ENCODE measurements at regions not wholly inside any gene's neighbourhood (a gene's known extent, or its start where the extent isn't known, plus 50 kb on each side); places are given as distances from the start of the nearest gene placed in this dataset.
"Not testable (repeated sequence)": the region's sequence is repeated elsewhere in the genome, so short reads cannot be mapped to it uniquely, and the experiment has no call there.

DNA sequence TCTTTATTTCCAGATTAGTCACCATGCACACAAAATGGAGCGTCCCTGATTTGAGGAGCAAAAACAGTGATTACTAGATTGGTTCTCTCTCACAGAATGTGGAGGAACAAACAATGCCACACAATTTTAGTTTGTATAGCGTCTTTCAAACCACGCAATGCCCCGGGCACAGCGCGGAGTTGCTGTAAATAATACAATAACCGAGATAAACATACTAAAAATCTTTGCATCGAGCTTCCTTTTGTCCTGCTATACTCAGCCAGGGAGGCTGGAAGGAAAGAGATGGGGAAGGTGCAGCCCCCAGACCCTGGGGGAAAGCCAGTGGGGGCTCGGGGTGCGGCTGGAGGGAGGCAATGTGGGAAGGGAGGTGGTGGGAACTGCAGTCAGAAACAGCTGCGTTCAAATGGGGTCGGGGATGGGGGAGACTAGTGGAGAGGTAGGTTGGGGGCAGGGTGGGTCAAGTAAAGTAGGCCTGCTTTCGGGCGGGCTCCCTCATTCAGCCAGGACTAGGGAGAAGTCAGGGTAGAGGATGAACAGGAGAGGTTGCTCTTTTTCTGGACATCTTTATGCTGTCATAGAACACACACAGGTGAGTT, 366.3 kb downstream of the RPS6KC1 start:
- DNase-seq (ENCODE audit: low read depth in 2 of 2) = no peak

DNA sequence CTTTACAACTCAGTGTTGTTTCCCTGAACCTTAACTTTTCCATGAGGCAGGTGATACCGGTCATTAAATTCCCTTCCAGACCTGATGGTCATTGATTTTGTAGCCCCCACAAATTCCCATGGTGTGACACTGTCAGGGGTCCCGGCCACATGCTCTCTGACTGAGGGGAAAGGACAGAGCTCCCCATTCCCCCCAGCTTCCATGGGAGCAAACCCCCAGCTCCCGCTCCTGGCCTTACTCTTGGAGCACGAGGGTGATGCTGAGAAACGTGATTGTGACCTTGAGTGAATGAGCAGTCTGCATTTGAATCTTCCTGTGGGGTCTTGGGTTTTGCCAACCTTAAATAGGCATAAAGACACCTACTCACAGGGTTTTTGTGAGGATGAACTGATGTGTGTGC, 366.8 kb downstream of the RPS6KC1 start:
- no peak for DNase-seq (ENCODE audit: low read depth in 2 of 2)

DNA sequence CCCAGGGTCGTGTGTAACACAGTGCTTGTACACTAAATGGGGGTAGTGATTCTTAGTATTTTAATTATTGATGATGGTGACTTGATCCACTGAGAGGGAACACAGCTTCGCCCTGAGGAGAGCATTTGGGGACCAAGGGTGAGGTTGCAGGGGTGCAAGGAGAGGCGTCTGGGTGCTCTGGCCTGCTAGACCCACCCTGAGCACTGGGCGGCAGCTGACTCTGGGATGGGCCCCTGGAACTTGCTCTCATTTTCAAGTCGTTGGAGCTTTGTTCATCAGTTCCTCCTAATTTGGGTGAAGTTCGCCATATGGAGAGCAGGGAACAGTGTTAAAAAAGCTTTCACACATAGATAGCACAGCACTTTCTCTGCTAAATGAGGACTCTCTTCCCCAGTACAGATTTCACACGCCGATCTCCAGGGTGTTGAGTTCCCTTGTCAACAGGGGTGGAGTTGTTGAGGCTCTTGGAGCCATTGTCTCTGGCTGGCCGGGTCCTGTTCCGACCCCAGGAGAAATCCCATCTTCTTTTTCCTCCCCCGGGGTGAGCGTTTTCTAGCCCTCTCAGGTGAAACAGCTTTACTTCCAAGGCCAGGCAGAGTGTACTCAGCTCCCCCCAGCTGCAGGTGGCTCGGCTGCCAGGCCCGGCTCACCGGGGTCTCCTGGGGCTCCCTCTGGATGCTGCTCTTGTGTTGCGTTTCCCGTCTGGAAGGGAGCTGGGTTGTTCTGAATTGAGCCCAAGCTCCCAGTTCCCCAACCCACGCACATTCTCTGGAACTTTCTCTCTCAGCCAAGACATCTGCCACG, 367.4 kb downstream of the RPS6KC1 start:
- DNase-seq (ENCODE audit: low read depth in 2 of 2) = no peak

DNA sequence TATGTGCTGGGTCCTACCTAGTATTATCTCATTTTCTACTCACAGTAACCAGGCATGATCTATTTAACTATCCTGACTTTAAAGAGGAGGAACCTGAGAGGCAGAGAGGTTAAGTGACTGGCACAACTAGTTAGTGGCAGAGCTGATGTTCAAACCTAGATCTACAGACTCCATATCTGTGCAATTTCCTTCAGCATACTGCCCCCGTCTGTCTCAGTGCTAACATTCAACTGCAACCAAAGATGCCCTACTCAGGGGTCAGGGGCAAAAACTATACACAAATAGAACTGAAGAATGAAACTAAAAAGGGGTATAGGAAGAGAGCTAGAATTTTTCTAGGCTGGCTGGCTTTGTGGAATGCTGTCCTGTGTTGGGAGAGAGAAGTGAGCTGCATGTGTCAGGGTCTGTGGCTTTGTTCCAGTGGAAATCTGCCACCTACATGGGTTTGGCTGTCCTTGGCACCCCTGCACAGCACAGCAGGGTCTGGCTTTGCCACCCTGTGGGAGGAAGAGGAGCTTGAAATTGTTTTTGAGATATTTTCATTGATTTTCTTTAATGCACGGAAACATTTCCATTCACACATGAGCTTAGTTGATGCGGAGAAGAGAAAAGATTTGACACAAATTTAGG, 368.5 kb downstream of the RPS6KC1 start:
- no peak for DNase-seq (ENCODE audit: low read depth in 2 of 2)

DNA sequence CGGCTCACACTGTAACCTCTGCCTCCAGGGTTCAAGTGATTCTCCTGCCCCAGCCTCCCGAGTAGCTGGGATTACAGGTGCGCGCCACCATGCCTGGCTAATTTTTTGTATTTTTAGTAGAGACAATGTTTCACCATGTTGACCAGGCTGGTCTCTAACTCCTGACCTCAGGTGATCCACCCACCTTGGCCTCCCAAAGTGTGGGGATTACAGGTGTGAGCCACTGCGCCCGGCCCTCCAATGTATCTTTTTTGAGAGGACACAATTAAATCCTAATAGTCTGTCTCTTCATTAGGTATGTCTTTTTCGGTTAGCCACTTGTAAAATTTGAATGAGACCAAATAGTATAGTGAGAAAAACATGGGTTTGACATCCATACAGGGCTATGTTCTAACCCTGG, 370.1 kb downstream of the RPS6KC1 start:
- DNase-seq (ENCODE audit: low read depth in 2 of 2) = not testable (repeated sequence)

DNA sequence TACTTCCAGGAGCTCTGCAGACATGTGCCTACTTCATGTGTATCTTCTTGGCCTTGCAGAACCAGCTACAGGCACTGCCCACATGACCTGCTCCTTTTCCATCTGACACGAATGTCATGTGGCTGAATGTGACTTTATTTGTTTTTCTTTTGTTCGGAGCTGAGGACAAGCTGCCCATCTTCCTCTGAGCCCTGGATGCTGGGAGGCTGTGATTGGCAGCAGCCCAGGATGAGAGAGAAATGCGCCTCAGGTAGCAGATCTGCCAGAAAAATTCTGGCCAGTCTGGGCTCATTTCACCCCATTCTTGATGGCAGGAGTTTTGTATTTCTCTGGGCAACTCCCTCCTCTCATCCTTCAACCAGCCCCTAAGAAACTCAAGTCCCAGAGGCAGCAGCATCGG, 372.0 kb downstream of the RPS6KC1 start:
- no peak for DNase-seq (ENCODE audit: low read depth in 2 of 2)

DNA sequence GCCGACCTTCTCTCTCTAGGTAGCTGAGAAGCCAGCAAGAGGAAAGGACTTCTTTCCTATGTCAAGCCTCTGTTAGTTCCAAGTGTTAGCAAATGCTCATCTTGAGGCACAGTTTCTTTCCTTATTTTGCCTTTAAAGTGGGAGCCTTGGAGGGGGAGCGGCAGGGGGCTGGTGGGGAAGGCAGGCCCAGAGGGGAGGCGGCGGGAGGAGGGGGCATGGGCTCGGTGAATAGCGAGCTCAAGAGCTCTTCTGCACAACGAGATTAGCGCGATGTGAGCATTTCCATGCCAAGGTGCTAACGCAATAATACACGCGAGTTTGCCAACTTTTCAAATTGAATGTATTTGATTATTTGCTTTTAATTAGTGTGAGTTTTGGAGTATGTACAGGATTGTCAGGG, 372.6 kb downstream of the RPS6KC1 start:
- no peak for DNase-seq (ENCODE audit: low read depth in 2 of 2)

DNA sequence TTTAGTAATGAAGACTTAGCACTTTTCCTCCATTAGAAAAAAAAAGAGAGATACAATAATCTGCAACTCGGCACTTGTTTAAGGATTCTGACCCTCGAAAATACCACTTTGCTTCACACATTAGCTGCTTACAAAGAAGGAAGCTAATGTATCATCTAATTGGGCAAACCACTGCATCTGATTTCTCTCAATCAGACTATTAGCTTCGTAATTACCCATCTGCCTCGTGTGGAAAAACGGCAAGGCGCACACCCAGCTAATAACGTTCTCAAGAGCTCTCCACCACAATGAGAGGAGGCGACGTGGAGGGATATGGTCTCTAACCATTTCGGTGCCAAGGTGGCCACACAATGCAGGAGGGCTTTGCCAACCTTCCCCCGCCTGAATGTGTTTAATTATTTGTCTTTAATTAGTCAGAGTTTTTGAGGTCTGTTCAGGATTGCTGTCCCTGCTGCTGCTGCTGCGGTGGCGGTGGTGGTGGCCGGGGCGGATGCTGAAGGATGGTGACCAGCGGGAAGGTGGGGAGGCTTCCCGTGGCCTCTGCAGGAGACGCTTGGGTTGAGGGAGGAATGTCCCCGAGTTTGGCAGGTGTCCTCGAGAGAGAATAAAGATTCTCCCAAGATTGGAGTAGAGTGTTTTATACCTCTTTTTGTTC, 374.5 kb downstream of the RPS6KC1 start:
- no peak for DNase-seq (ENCODE audit: low read depth in 2 of 2)

DNA sequence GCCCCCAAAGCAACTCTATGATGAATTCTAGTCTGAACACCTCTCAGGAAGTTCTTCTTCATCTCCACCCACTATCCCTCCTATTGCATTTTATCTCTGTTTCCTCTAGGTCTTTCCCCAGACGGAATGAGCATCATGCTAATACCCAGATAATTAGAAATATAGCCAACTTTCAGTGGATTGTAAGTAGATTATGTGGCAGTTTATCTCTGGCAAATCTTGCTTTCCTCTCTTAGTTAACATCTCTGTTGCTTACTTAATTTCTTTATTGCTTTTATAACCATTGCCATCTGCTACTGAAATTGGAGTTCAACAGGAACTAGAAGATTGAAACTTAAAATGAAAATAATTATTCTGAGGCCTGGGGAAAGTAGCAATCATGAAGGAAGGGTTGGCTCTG, 378.6 kb downstream of the RPS6KC1 start:
- DNase-seq (ENCODE audit: low read depth in 2 of 2) = no peak

DNA sequence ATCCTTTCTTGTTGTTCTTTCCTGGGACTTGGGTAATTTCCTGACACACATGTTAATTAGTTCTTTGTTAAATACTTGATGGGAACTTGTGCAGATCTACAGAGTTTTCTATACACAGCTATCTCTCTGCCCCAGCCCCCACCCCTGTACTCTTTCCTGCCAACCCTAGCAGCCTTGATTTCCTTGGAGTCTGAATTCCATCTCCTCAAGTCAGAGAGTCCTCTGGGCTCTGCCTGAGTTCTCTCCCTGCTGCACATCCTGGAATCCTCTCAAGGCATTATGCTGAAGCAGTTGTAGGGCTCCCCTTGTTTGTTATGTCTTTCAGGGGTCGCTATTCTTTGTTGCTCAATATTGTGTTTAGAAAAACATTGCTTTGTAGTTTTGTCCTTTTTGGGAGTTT, 384.7 kb downstream of the RPS6KC1 start:
- no peak for DNase-seq (ENCODE audit: low read depth in 2 of 2)

DNA sequence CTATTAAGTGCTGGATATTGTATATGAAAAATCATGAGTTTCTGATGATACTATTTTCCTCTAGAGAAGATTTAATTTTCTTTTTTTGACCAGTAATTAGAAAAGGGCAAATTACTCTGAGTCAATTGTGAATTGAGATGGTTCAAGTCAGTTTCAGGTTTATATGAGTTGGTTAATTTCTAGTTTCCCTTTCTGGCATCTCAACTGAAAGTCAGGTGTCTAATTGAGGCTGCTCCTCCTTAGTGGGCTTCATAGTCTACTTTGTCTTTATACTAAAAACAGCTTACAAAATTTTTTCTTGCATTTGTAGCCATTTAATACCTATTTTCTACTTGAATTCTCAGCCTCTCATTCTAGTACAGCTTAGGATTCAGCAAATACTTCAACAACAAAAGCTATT, 387.3 kb downstream of the RPS6KC1 start:
- DNase-seq (ENCODE audit: low read depth in 2 of 2) = no peak

DNA sequence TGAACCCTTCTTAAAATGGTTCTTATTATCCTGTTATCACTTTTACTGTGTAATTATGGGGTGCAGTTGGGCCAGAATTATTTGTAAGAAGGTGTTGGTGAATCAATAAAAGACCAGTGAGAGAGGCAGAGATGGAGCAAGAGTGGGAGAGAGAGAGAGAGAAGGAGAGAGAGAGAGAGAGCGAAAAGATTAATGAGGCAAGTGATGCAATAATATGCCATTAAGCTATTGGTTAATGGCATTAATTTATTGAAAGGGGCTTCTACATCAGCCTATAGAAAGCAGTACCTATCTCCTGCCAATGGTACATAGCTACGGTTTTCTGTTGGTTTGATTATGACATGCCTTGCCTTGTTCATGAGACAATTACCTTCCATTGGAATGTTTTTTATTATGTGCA, 388.7 kb downstream of the RPS6KC1 start:
- DNase-seq (ENCODE audit: low read depth in 2 of 2) = no peak

DNA sequence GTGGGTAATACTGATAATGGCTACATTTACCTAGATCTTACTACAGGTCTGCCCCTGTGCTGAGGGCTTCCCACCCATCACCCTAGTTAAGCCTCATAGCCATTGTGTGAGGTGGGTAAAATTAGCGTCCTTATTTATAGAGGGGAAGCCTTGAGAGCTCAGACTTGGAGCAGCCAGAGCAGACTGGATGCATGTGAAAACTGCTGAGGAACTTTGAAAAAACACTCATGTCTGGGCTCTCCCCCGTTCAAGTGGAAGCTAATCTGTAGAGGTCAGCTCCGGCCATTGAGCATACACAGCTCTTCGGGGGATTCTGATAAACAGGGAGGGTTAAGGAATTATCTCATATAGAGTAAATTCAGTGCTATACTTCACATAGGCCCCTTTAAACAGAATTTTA, 389.7 kb downstream of the RPS6KC1 start:
- no peak for DNase-seq (ENCODE audit: low read depth in 2 of 2)

DNA sequence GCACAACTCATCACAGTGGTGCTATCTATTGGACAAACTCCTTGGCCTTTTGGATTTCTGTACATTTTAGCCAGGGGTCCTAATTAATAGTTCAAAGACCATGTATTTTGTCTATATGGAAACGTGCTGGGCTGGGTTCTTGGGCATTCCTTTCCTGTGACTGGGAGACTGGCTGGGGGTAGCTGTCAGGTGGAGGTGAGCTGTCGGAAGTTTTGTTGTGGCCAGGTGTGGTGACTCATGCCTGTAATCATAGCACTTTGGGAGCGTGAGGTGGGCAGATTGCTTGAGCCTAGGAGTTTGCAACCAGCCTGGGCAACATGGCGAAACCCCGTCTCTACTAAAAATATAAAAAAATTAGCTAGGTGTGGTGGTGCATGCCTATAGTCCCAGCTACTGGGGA, 392.4 kb downstream of the RPS6KC1 start:
- DNase-seq (ENCODE audit: low read depth in 2 of 2) = no peak

DNA sequence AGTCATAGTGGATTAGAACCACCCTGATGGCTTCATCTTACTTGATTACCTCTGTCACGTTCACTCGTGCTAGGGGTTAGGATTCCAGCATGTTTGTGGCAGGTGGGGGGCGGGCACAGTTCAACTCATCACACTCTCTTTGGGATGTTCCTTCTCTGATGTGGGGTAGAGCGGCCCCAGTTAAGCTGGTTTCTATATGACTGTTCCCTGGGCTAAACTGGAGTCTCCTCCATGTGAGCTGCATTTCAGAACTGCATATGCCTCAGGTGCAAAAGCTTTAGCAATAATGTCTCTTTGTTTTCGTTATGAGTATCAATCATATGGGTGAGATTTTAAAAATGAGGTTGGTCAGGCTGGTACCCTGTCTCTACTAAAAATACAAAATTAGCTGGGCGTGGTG, 393.2 kb downstream of the RPS6KC1 start:
- no peak for DNase-seq (ENCODE audit: low read depth in 2 of 2)

DNA sequence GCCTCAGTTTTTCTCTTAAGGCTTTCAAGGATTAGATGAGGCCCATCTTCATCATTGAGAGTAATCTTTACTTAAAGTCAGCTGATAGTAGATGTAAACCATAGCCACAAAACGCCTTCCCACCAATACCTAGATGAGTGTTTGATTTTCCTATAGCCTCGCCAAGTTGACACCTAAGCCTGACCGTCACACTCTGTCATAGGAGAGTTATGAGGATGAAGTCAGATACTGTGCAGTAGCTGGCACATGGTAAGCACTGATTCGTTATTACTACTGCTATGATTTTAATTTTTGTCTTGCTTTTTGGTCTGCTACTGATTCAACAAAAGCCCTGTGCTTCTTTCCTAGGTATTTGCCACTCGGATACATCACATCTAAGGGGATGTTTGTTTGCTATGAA, 395.5 kb downstream of the RPS6KC1 start:
- no peak for DNase-seq (ENCODE audit: low read depth in 2 of 2)

DNA sequence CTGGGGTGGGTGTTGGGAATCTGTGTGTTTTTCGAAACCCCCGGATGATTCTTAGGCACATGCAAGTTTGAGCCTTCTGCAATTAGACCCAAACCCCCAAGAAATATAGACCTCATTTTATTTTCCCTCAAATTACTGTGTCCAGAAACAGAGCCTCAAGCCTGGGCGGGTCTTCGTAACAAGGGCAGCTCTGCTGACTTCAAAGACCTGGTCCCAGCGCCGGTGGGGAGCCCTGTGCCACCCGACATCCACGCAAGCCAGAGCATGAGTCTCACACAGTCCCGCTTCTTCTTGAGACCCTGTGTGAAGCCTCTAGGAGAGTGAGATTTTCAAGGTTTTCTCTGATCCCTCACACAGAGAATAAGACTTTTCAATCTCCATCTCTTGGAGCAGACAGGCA, 397.3 kb downstream of the RPS6KC1 start:
- DNase-seq (ENCODE audit: low read depth in 2 of 2) = no peak

DNA sequence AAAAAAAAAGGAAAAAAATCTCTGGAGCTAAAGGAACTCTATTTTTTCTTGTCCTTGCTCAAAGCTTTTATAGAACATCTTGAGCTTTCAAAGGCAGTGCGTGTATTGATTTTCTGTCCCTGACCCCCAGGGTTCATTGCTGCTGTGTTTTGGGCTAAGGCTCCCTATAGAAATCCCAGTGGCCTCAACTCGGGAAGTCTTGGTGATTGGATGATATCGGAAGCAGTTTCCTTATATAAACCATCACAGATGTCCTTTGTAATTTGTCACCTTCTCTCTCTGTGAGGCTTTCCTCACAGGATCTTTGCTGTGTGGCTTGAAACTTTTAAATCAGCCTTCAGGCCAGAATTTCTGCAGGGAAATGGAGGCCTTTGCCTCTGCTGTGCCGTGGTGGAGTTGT, 397.7 kb downstream of the RPS6KC1 start:
- no peak for DNase-seq (ENCODE audit: low read depth in 2 of 2)

DNA sequence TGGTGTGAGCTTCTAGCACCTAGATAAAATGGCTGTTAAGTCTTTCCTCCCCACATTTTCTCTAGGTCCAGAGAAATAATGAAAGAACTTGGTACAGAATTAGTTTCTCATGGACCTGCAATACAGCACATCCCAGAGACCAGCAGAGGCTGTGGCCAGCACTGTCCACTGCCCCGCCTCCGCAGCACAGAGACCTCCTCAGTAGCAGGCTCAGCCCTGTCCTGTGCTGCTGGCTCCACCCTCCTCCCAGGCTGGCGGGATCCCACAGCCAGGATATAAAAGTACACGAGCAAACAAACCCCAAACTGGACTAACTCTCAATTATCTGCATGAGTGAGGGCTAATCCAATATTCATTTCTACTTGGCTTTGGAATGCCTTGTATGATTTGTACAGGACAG, 401.5 kb downstream of the RPS6KC1 start:
- DNase-seq (ENCODE audit: low read depth in 2 of 2) = no peak

DNA sequence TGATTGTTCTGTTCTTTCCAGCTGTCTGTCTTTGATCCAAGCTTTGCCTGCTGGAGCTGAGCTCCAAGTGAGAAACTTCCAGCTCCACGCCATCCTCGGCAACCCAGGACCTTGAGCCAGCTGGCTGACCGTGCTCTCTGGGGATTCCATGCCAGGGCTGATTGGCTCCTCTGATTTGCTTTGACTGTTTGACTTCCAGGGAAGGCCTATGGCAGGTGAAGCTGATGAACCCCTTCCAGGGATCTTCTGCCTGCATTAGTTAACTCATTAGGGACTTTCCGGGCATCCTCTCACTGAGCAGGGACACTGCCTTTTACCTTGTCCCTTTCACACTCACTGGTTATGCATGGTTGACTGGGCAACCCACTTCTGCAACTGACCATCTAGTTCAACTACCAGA, 406.1 kb downstream of the RPS6KC1 start:
- no peak for DNase-seq (ENCODE audit: low read depth in 2 of 2)

DNA sequence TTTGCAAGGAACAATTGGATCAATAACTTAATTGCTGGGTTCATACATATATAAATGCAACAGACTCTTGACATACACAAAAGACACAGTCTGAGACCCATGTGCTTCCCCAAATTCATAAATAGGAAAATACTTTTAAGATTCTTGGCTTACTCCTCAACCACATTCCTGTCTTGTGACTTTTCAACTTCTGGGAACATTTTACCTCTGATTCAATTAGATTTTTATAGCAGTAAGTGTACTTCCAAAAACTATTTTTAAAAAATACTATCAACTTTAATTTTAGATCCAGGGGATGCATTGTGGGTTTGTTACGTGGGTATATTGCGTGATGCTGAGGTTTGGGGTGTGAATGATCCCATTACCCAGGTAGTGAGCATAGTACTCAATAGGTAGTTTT, 406.7 kb downstream of the RPS6KC1 start:
- no peak for DNase-seq (ENCODE audit: low read depth in 2 of 2)

DNA sequence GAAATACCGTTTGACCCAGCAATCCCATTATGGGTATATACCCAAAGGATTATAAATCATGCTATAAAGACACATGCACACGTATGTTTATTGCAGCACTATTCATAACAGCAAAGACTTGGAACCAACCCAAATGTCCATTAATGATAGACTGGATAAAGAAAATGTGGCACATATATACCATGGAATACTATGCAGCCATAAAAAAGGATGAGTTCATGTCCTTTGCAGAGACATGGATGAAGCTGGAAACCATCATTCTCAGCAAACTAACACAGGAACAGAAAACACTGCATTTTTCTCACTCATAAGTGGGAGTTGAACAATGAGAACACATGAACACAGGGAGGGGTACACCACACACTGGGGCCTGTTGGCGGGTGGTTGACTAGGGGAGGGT, 411.3 kb downstream of the RPS6KC1 start:
- DNase-seq (ENCODE audit: low read depth in 2 of 2) = not testable (repeated sequence)
